Smooth muscle cell (in vitro differentiated cells): ENCODE measurements at regions not wholly inside any gene's neighbourhood (a gene's known extent, or its start where the extent isn't known, plus 50 kb on each side); places are given as distances from the start of the nearest gene placed in this dataset.
"Not testable (repeated sequence)": the region's sequence is repeated elsewhere in the genome, so short reads cannot be mapped to it uniquely, and the experiment has no call there.

Source experiments
- DNase-seq: peaks from one replicate; lab custom pipeline; 2025; ENCODE audit not compliant: unreplicated experiment; lab: John Stamatoyannopoulos, UW
- H2AFZ ChIP-seq: fragments of 200-600 bp; sonication (generic); 2 replicates; pipeline ENCODE4 v1.6.0; 2016; ENCODE audit warnings: antibody characterized with exemption, low read depth, mild to moderate bottlenecking
- H3F3A ChIP-seq: fragments of 200-600 bp; sonication (generic); 2 replicates; pipeline ENCODE4 v1.6.0; 2017; ENCODE audit warnings: antibody characterized with exemption, low read depth
- H3K27ac ChIP-seq: fragments of 200-600 bp; sonication (generic); 2 replicates; pipeline ENCODE4 v1.5.1; 2016; ENCODE audit warnings: low read depth, mild to moderate bottlenecking
- H3K27me3 ChIP-seq: fragments of 200-600 bp; sonication (generic); 2 replicates; pipeline ENCODE4 v1.6.1; 2016; ENCODE audit warnings: low read depth, mild to moderate bottlenecking
- H3K36me3 ChIP-seq: fragments of 200-600 bp; sonication (generic); 2 replicates; pipeline ENCODE4 v1.5.1; 2016; ENCODE audit warnings: low read depth
- H3K4me1 ChIP-seq: fragments of 200-600 bp; sonication (generic); 2 replicates; pipeline ENCODE4 v1.5.1; 2016; ENCODE audit warnings: low read depth
- H3K4me2 ChIP-seq: fragments of 200-600 bp; sonication (generic); 2 replicates; pipeline ENCODE4 v1.6.0; 2016; ENCODE audit warnings: mild to moderate bottlenecking
- H3K4me3 ChIP-seq: fragments of 200-600 bp; sonication (generic); 2 replicates; pipeline ENCODE4 v1.5.1; 2016; ENCODE audit warnings: mild to moderate bottlenecking
- H3K79me2 ChIP-seq: fragments of 200-600 bp; sonication (generic); 2 replicates; pipeline ENCODE4 v1.6.0; 2016; ENCODE audit warnings: low read depth, mild to moderate bottlenecking
- H3K9ac ChIP-seq: fragments of 200-600 bp; sonication (generic); 2 replicates; pipeline ENCODE4 v1.6.0; 2016; ENCODE audit warnings: low read depth
- H3K9me3 ChIP-seq: fragments of 200-600 bp; sonication (generic); replicated peaks from 2 replicates; pipeline ENCODE4 v1.5.1; 2016; ENCODE audit warnings: low read depth
- H4K20me1 ChIP-seq: fragments of 200-600 bp; sonication (generic); 2 replicates; pipeline ENCODE4 v1.6.0; 2016; ENCODE audit warnings: low read depth
- WGBS: methylation state at CpG from one replicate; pipeline ENCODE4 v1.1.7; 2016; ENCODE audit warnings: low lambda C conversion rate; 5-methylcytosine and 5-hydroxymethylcytosine counted together

DNA sequence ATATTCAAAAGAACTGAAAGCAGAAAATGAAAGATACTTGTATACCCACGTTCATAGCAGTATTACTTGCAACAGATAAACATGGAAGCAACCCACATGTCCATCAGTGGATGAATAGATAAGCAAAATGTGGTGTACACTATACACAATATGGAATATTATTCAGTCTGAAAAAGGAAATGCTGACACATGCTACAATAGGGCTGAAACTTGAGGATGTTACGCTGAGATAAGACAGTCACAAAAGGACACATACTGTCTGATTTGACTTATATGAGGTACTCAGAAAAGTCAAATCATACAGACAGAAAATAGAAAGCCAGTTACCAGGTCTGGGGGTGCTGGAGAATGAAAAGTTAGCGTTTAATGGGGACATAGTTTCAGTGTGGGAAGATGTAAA, 76.5 kb upstream of the FBXO28 start:
- H3K79me2 ChIP-seq, H2AFZ ChIP-seq, H3K4me1 ChIP-seq, H3K27ac ChIP-seq, H3K9me3 ChIP-seq, H3K27me3 ChIP-seq, DNase-seq, H3K36me3 ChIP-seq, H3K9ac ChIP-seq, H3F3A ChIP-seq, H3K4me3 ChIP-seq, H4K20me1 ChIP-seq, H3K4me2 ChIP-seq: not testable (repeated sequence)
- 95% methylated on average over 3 of the region's 3 CpGs for WGBS

DNA sequence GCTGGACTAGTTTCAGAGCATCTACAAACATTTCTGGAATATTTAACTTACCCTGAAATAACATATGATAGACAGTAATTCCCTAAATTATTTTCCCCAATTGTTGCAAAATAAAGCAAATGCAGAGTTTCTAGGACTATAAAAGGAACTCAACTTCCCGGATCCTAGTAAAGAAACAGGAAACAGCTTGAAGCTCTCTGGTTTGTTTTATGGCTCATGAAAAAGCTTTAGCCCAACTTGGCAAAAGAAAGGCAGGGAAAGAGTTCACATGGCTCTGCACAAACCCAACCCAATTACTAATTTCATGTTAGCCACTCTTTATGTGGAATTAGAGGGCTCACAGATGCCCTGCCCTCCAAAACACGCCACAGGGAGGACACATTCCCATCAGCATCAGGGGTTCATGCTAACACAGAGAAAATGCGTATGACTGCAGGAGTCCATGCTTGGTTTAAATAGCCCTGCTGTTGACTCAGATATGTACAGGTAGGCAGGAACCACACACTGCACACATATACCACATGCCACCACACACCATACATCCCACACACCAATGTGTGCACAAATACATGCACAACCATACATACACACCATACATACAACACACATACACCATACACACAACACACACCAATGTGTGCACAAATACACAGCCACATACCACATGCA, 81.2 kb upstream of the FBXO28 start:
- not testable (repeated sequence) for H3K36me3 ChIP-seq, H3K4me2 ChIP-seq, DNase-seq, H3K79me2 ChIP-seq, H3K4me3 ChIP-seq, H3K4me1 ChIP-seq, H3K27me3 ChIP-seq, H3K27ac ChIP-seq, H2AFZ ChIP-seq, H3K9ac ChIP-seq, H3F3A ChIP-seq, H4K20me1 ChIP-seq, H3K9me3 ChIP-seq
- WGBS: 49% methylated on average over 3 of the region's 3 CpGs

DNA sequence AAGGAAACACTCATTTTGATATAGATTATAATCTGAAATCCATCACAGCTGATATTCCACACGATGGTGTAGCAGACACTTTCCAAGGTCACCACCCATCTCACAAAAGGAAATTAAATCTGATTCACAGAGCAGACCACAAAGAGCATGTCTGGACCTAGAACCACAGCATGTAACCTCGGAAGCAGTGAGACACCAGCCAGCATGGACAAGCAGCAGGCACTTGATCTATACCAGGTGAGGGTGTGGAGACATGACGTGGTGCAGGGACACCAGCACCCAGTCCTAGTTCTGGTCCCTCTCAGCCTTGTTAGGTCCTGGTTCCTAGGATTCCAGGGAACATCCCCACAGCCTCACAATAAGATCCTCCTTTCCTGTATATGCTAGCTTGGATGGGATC, 81.9 kb upstream of the FBXO28 start:
- H3K9me3 ChIP-seq, H3K79me2 ChIP-seq, H3F3A ChIP-seq, DNase-seq, H3K4me1 ChIP-seq, H3K27ac ChIP-seq, H3K9ac ChIP-seq, H3K36me3 ChIP-seq, H2AFZ ChIP-seq, H3K4me3 ChIP-seq, H4K20me1 ChIP-seq, H3K4me2 ChIP-seq, H3K27me3 ChIP-seq: not testable (repeated sequence)
- WGBS: 67% methylated on average over 2 of the region's 3 CpGs

DNA sequence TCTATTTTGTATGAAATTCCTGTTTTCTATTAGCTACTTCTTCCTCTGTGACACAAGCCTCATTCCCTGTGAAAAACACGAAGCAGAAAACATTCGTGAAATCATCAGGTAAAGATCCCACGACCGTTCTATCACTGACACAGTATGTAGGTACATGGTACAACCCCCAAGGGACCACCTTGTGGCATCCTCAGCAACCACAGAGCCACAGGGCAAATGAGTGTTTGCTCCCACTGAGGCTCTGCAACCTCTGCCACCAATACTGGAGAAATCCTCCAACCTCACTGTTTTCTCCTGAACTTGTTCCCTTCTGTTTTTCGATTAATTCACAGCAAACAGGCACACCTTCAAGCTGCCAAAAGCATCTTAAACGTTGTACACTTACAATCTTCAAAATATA, 83.7 kb upstream of the FBXO28 start:
- 82% methylated on average over 6 of the region's 6 CpGs for WGBS

DNA sequence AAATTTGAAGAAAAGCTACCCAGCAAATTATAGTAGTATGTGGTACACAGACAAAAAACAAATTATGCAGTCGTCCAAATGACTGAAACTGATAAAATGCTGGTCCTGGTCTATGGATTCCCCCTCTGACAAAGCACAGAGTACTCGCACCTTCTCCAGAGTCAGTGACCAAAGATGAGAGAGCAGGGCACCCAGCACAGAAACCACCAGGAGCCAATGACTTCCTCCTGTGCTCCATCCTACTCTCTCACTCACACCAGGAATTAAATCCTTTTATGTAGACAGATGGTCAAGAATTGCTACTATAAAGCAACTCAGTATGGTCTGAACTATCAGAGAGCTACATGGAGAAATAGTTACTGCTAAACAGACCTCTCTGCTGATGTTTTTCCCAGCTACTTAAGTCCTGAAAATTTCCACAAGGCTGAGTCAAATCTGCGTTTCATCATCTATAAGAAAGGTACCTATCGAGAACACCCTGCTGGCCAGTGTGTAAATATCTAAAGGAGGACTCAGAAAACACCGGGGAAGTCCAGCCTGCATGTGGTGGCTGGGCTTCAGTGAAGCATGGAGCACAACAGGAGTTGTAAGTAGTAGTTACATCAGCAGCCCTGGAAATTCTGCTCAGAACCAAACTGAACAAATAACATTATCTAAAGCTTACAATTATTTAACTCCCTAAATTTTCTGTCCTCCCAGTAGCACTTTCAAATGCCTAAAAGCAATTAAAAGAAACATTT, 84.5 kb upstream of the FBXO28 start:
- not testable (repeated sequence) for H3F3A ChIP-seq, H3K27ac ChIP-seq, DNase-seq, H3K4me2 ChIP-seq, H3K9ac ChIP-seq, H4K20me1 ChIP-seq, H3K4me1 ChIP-seq, H3K9me3 ChIP-seq, H3K27me3 ChIP-seq, H3K79me2 ChIP-seq, H3K36me3 ChIP-seq, H3K4me3 ChIP-seq, H2AFZ ChIP-seq
- 81% methylated on average over 5 of the region's 5 CpGs for WGBS

More for the DNA sequence above, 83.7 kb upstream of the FBXO28 start:
- not testable (repeated sequence) for H3K27me3 ChIP-seq, H4K20me1 ChIP-seq, H3F3A ChIP-seq, H3K9me3 ChIP-seq, H3K36me3 ChIP-seq, H3K4me3 ChIP-seq, H2AFZ ChIP-seq, H3K4me1 ChIP-seq, H3K27ac ChIP-seq, H3K4me2 ChIP-seq, H3K9ac ChIP-seq, H3K79me2 ChIP-seq, DNase-seq

DNA sequence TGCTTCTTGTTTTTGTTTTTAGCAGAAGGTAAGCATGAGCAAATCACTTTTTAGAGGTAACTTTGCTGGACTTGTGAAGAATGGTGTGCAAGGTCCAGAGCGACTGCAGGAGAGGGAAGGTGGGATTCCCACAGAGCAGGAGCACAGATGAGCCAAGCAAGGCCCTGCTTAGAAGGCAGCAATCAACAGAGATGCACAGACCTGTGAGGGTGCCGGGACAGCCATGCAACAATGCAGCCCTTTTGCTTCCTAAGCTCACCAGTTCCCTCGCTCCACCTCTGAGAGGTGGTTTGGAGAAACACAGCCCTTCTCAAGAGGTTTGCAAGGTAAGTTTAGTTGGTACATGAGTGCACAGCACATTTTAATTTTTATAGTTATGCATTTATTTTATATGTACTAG, 85.1 kb upstream of the FBXO28 start:
- DNase-seq, H3K27ac ChIP-seq, H3K9ac ChIP-seq, H3K36me3 ChIP-seq, H3K79me2 ChIP-seq, H3K4me3 ChIP-seq, H3K4me2 ChIP-seq, H3K9me3 ChIP-seq, H3K4me1 ChIP-seq, H2AFZ ChIP-seq, H3K27me3 ChIP-seq, H4K20me1 ChIP-seq, H3F3A ChIP-seq: not testable (repeated sequence)
- 91% methylated on average over 3 of the region's 3 CpGs for WGBS

DNA sequence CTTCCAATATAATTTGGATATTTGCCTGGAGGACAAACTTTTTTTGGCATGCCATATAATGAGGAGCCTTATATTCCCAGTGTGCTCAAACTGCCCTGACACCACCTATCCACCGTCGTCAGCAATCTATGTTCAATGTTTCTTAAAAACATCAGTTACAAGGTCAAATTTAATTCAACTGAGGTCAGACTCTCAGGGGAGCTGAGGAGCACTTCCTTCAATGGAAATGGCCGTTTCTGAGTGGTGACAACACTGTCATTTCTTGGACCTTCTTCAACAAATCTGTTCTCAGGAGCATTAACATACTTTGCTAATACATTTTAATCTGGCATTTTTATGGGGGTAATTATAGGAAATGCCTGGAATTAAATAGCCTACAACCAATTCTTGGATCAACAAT, 90.8 kb upstream of the FBXO28 start:
- not testable (repeated sequence) for H3K9ac ChIP-seq, H3F3A ChIP-seq, H3K79me2 ChIP-seq

DNA sequence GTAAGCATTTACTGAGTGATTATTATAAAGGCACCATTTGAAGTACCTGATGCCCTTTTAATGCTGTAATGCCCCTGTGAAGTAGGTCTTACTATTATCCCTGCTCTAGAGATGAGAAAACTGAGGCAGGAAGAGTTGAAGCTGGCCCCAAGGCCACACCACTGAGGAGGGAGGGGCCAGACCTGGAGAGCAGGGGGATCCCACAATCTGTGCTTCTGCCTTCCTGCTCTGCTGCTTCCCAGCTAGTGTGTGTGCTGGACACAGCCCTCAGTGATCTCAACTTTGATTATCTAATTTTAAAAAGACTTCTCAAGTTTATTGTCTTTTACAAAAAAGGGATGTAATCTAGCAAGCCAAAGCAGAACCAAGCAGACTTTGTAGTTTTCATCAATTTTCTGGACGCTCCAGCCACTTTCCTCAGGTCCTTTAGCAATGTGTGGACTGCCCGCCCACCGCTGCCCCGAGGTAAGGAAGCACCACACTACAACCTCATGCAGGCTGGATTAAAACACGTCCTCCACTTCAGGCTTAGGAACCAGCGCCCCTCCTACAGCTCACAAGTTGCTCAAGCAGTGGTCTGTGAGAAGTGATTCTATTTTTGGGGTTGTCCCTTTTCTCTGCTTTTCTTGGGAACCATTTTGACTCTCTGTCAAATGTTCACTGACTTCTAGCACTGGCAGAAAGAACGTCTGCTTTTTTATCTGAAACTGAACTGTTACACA, 91.5 kb upstream of the FBXO28 start:
- not testable (repeated sequence) for DNase-seq, H3K9ac ChIP-seq, H3K4me2 ChIP-seq, H4K20me1 ChIP-seq, H3K4me3 ChIP-seq, H2AFZ ChIP-seq, H3K27ac ChIP-seq, H3K9me3 ChIP-seq, H3K79me2 ChIP-seq, H3K27me3 ChIP-seq, H3F3A ChIP-seq, H3K4me1 ChIP-seq, H3K36me3 ChIP-seq
- 85% methylated on average over 7 of the region's 7 CpGs for WGBS

More for the DNA sequence above, 90.8 kb upstream of the FBXO28 start:
- H3K4me2 ChIP-seq, H3K27ac ChIP-seq, H3K4me1 ChIP-seq, H3K27me3 ChIP-seq, H3K4me3 ChIP-seq, H4K20me1 ChIP-seq, H3K36me3 ChIP-seq, DNase-seq, H3K9me3 ChIP-seq, H2AFZ ChIP-seq: not testable (repeated sequence)
- WGBS: 86% methylated on average over 3 of the region's 3 CpGs
